ENCODE measurements at regions not wholly inside any gene's neighbourhood (a gene's known extent, or its start where the extent isn't known, plus 50 kb on each side); places are given as distances from the start of the nearest gene placed in this dataset.

GRCh38 chr18:44028109-44028508, 652.6 kb upstream of the SETBP1 start:
- no peaks in the 10 kb centered on the region for H3K36me3 ChIP-seq (ENCODE audit: control insufficient read depth, insufficient read depth, low read length)
- H3K27me3 ChIP-seq (ENCODE audit: control insufficient read depth, insufficient read depth, low read length): no peaks in the 10 kb centered on the region
- no peak overlapping the region for H3K9ac ChIP-seq (ENCODE audit: low read length)
- peaks cover 30% of the 10 kb centered on the region for H3K9me3 ChIP-seq (ENCODE audit: control insufficient read depth, insufficient read depth, low read depth, low read length)
- no peak overlapping the region for H3K27ac ChIP-seq (ENCODE audit: low read depth, low read length)
- no peak overlapping the region for H3K4me3 ChIP-seq (ENCODE audit: low read depth, low read length)
- peaks cover 2% of the 10 kb centered on the region; the same call in 1 of the 2 replicates for H3K4me1 ChIP-seq (ENCODE audit: control insufficient read depth, insufficient read depth, low read length)

DNA sequence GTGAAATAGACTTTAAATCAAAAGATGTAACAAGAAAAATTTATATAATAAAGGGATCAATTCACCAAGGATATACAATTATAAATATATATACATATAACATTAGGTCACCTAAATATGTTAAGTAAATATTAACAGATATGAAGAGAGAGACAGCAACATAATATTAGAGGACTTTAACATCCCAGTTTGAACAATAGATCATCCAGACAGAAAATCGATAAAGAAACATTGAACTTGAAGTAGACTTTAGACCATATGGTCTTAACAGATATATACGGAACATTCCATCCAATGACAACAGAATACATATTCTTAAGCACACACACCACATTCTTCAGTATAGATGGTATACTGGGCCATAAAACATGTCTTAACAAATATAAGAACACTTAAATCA, 649.6 kb upstream of the SETBP1 start:
- H3K9ac ChIP-seq (ENCODE audit: low read length): no peak overlapping the region

DNA sequence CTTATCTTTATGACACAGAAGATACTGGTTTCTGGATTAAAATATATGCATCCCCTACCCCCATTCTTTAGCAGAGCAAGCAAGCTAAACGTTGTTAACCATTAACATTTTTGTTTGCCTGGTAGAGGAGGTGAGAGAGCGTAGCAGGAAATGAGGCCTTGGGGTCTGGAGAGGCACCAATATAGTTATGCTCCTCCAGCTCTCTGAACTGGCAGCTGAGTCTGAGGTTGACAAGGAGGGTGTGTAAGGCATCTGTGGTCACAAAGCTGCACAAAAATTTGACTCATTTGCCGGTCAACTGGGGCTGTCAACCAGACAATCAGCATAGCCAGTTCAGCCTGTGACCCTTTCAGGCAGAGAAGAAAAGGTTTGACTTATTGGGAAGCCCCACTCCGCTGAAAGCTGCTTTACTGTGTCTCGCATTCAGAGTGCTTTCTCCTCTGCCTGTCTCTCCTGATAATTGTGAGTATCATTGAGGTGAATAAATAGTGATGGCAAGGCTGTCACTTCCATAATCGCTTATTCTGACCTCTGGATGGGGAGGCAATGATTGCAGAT, 647.5 kb upstream of the SETBP1 start:
- Histone ChIP-seq H3K9ac (ENCODE audit: low read length) (no peak overlapping the region), H3K4me1 (ENCODE audit: control insufficient read depth, insufficient read depth, low read length) (peaks cover 10% of the 10 kb centered on the region), H3K9me3 (ENCODE audit: control insufficient read depth, insufficient read depth, low read depth, low read length) (peaks cover 13% of the 10 kb centered on the region), H3K36me3 (ENCODE audit: control insufficient read depth, insufficient read depth, low read length) (no peaks in the 10 kb centered on the region), H3K27me3 (ENCODE audit: control insufficient read depth, insufficient read depth, low read length) (no peaks in the 10 kb centered on the region), H3K4me3 (ENCODE audit: low read depth, low read length) (no peak overlapping the region), H3K27ac (ENCODE audit: low read depth, low read length) (no peak overlapping the region)

More for the DNA sequence above, 649.6 kb upstream of the SETBP1 start:
- Histone ChIP-seq H3K4me1 (ENCODE audit: control insufficient read depth, insufficient read depth, low read length) (peaks cover 4% of the 10 kb centered on the region), H3K4me3 (ENCODE audit: low read depth, low read length) (no peak overlapping the region), H3K27ac (ENCODE audit: low read depth, low read length) (no peak overlapping the region), H3K27me3 (ENCODE audit: control insufficient read depth, insufficient read depth, low read length) (no peaks in the 10 kb centered on the region), H3K9me3 (ENCODE audit: control insufficient read depth, insufficient read depth, low read depth, low read length) (peaks cover 27% of the 10 kb centered on the region), H3K36me3 (ENCODE audit: control insufficient read depth, insufficient read depth, low read length) (no peaks in the 10 kb centered on the region)

- H3K4me1 ChIP-seq (ENCODE audit: control insufficient read depth, insufficient read depth, low read length): peaks cover 10% of the 10 kb centered on the region
- no peak overlapping the region for H3K4me3 ChIP-seq (ENCODE audit: low read depth, low read length)
- no peak overlapping the region for H3K9ac ChIP-seq (ENCODE audit: low read length)
- H3K9me3 ChIP-seq (ENCODE audit: control insufficient read depth, insufficient read depth, low read depth, low read length): no peaks in the 10 kb centered on the region
- H3K27ac ChIP-seq (ENCODE audit: low read depth, low read length): no peak overlapping the region
- H3K27me3 ChIP-seq (ENCODE audit: control insufficient read depth, insufficient read depth, low read length): no peaks in the 10 kb centered on the region
- H3K36me3 ChIP-seq (ENCODE audit: control insufficient read depth, insufficient read depth, low read length): no peaks in the 10 kb centered on the region
Observed at GRCh38 chr18:44035554-44035953, 645.1 kb upstream of the SETBP1 start.

DNA sequence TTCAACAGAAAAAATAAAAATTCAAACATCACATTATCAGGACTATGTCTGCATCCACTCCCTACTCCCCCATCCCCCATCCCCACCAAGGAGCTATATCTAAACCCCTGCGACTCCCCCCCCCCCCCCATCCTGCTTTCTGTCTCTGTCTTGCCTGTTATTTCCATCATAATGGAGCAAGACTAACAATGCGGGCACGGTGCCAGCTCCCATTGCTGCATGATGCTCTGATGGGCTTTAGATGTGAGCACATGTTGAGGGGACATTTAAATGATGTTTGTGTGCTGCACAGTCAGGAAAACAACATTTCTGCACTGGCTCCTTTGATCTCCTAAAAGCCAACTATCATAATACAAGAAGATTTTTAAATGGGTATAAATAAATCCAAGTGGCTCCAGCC, 644.2 kb upstream of the SETBP1 start:
- H3K4me1 ChIP-seq (ENCODE audit: control insufficient read depth, insufficient read depth, low read length): peaks cover 13% of the 10 kb centered on the region
- H3K27ac ChIP-seq (ENCODE audit: low read depth, low read length): no peak overlapping the region

GRCh38 chr18:44039216-44039615, 641.5 kb upstream of the SETBP1 start:
- no peaks in the 10 kb centered on the region for H3K27me3 ChIP-seq (ENCODE audit: control insufficient read depth, insufficient read depth, low read length)
- H3K4me1 ChIP-seq (ENCODE audit: control insufficient read depth, insufficient read depth, low read length): peaks cover 18% of the 10 kb centered on the region
- H3K27ac ChIP-seq (ENCODE audit: low read depth, low read length): no peak overlapping the region
- H3K4me3 ChIP-seq (ENCODE audit: low read depth, low read length): no peak overlapping the region
- H3K9me3 ChIP-seq (ENCODE audit: control insufficient read depth, insufficient read depth, low read depth, low read length): no peaks in the 10 kb centered on the region
- no peaks in the 10 kb centered on the region for H3K36me3 ChIP-seq (ENCODE audit: control insufficient read depth, insufficient read depth, low read length)
- H3K9ac ChIP-seq (ENCODE audit: low read length): no peak overlapping the region

More for the DNA sequence above, 644.2 kb upstream of the SETBP1 start:
- Histone ChIP-seq H3K9ac (ENCODE audit: low read length) (no peak overlapping the region), H3K27me3 (ENCODE audit: control insufficient read depth, insufficient read depth, low read length) (no peaks in the 10 kb centered on the region), H3K9me3 (ENCODE audit: control insufficient read depth, insufficient read depth, low read depth, low read length) (no peaks in the 10 kb centered on the region), H3K4me3 (ENCODE audit: low read depth, low read length) (no peak overlapping the region), H3K36me3 (ENCODE audit: control insufficient read depth, insufficient read depth, low read length) (no peaks in the 10 kb centered on the region)

DNA sequence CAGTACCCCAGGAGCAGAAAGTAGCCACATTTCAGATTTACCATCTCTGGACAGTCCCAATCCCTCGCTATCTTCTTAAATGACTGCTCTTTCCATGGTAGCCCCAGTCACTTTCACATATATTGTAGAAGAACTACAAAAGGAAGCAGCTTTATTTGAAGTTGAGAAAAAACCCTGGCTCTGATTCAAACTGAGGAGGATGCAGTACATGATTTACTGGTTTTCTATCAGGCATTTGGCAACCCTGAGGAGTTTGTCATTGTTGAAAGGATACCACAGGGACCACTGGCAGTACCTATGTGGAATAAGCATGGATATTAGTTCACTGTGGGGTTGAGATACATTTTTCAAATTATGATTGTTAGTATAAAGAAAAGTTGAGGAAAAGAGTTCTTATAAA, 640.9 kb upstream of the SETBP1 start:
- no peak overlapping the region for H3K9ac ChIP-seq (ENCODE audit: low read length)
- no peaks in the 10 kb centered on the region for H3K27me3 ChIP-seq (ENCODE audit: control insufficient read depth, insufficient read depth, low read length)
- no peaks in the 10 kb centered on the region for H3K9me3 ChIP-seq (ENCODE audit: control insufficient read depth, insufficient read depth, low read depth, low read length)

DNA sequence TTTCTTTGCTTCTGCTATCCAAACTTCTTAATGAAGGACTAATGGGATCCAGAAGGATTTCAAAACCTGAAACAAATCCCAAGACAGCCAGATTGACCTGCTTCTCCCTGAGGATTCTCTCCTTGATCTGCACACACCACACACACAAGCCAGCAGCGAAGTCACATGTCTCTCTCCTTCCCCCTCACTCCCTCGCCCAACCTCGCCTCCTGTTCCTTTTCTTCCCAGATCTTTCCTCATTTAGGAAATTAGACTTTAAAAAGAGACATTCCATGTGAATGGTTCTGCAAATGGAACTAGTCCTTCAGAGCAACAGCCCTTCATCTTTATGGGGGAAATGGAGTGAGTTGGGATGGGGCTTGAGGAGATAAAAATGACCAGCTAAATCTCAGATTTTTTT, 639.1 kb upstream of the SETBP1 start:
- peak overlapping the region; percentile 33; the same call in 1 of the 2 replicates for H3K4me3 ChIP-seq (ENCODE audit: low read depth, low read length)
- H3K9ac ChIP-seq (ENCODE audit: low read length): no peak overlapping the region
- H3K4me1 ChIP-seq (ENCODE audit: control insufficient read depth, insufficient read depth, low read length): peaks cover 15% of the 10 kb centered on the region
- 0 out of 2 replicates have a peak overlapping the region, but pooled peaks have one; percentile 23 for H3K27ac ChIP-seq (ENCODE audit: low read depth, low read length)
- H3K9me3 ChIP-seq (ENCODE audit: control insufficient read depth, insufficient read depth, low read depth, low read length): no peaks in the 10 kb centered on the region
- no peaks in the 10 kb centered on the region for H3K36me3 ChIP-seq (ENCODE audit: control insufficient read depth, insufficient read depth, low read length)
- H3K27me3 ChIP-seq (ENCODE audit: control insufficient read depth, insufficient read depth, low read length): no peaks in the 10 kb centered on the region

More for the DNA sequence above, 640.9 kb upstream of the SETBP1 start:
- Histone ChIP-seq H3K4me3 (ENCODE audit: low read depth, low read length) (no peak overlapping the region), H3K36me3 (ENCODE audit: control insufficient read depth, insufficient read depth, low read length) (no peaks in the 10 kb centered on the region), H3K4me1 (ENCODE audit: control insufficient read depth, insufficient read depth, low read length) (peaks cover 18% of the 10 kb centered on the region), H3K27ac (ENCODE audit: low read depth, low read length) (no peak overlapping the region)

DNA sequence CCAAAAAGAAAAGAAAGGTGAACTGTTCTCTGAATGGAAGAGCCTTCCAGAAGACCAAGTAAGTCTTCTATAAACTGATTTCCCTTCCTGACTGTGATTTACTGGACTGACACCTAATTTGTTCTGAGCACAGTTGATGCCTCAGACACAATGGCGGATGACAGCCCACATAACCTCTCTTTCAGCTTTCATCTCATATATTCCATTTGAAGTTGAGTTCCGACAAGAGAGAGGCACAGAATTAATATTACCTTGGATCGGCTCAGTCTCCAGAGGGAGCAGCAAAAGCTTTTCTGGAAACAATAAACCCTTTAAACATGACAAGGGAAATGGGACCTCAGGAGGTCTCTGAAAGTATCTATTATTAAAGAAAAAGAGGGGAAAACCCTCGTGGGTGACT, 638.7 kb upstream of the SETBP1 start:
- Histone ChIP-seq H3K9me3 (ENCODE audit: control insufficient read depth, insufficient read depth, low read depth, low read length) (no peaks in the 10 kb centered on the region), H3K36me3 (ENCODE audit: control insufficient read depth, insufficient read depth, low read length) (no peaks in the 10 kb centered on the region), H3K4me1 (ENCODE audit: control insufficient read depth, insufficient read depth, low read length) (peaks cover 12% of the 10 kb centered on the region), H3K27ac (ENCODE audit: low read depth, low read length) (0 out of 2 replicates have a peak overlapping the region, but pooled peaks have one; percentile 23), H3K4me3 (ENCODE audit: low read depth, low read length) (peak overlapping the region; percentile 33; the same call in 1 of the 2 replicates), H3K27me3 (ENCODE audit: control insufficient read depth, insufficient read depth, low read length) (no peaks in the 10 kb centered on the region), H3K9ac (ENCODE audit: low read length) (no peak overlapping the region)

GRCh38 chr18:44046376-44046975, 634.2 kb upstream of the SETBP1 start:
- H3K9me3 ChIP-seq (ENCODE audit: control insufficient read depth, insufficient read depth, low read depth, low read length): no peaks in the 10 kb centered on the region
- no peaks in the 10 kb centered on the region for H3K36me3 ChIP-seq (ENCODE audit: control insufficient read depth, insufficient read depth, low read length)
- H3K4me1 ChIP-seq (ENCODE audit: control insufficient read depth, insufficient read depth, low read length): peaks cover 26% of the 10 kb centered on the region
- no peaks in the 10 kb centered on the region for H3K27me3 ChIP-seq (ENCODE audit: control insufficient read depth, insufficient read depth, low read length)
- H3K27ac ChIP-seq (ENCODE audit: low read depth, low read length): no peak overlapping the region
- H3K4me3 ChIP-seq (ENCODE audit: low read depth, low read length): no peak overlapping the region
- H3K9ac ChIP-seq (ENCODE audit: low read length): no peak overlapping the region

DNA sequence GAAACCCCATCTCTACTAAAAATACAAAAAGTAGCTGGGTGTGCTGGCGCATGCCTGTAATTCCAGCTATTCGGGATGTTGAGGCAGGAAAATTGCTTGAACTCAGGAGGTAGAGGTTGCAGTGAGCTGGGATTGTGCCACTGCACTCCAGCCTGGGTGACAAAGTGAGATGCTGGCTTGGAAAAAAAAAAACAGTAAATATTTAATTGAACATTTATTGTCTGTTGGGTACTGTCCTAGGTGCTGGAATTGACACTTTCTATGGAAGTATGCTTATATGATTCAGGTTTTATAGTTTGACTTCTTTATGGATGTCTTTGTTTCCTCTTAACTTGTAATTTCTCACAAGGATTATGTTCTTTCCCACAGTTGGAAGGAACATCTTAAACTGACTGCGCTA, 633.1 kb upstream of the SETBP1 start:
- H3K36me3 ChIP-seq (ENCODE audit: control insufficient read depth, insufficient read depth, low read length): no peaks in the 10 kb centered on the region
- H3K27me3 ChIP-seq (ENCODE audit: control insufficient read depth, insufficient read depth, low read length): no peaks in the 10 kb centered on the region
- peaks cover 18% of the 10 kb centered on the region for H3K4me1 ChIP-seq (ENCODE audit: control insufficient read depth, insufficient read depth, low read length)
- H3K27ac ChIP-seq (ENCODE audit: low read depth, low read length): no peak overlapping the region
- no peak overlapping the region for H3K4me3 ChIP-seq (ENCODE audit: low read depth, low read length)
- no peak overlapping the region for H3K9ac ChIP-seq (ENCODE audit: low read length)
- H3K9me3 ChIP-seq (ENCODE audit: control insufficient read depth, insufficient read depth, low read depth, low read length): no peaks in the 10 kb centered on the region
